DND-41 (cell line): ENCODE measurements at regions not wholly inside any gene's neighbourhood (a gene's known extent, or its start where the extent isn't known, plus 50 kb on each side); places are given as distances from the start of the nearest gene placed in this dataset.

Experiments used
- EZH2 ChIP-seq: IDR thresholded peaks from 3 replicates; pipeline ENCODE4 v1.6.1; 2012; ENCODE audit warnings: borderline replicate concordance, low read depth, mild to moderate bottlenecking, moderate library complexity, low read length, inconsistent platforms; ENCODE audit not compliant: severe bottlenecking
- TF ChIP-seq, protein P1 (sequence below): IDR thresholded peaks from 2 replicates; pipeline ENCODE4 v1.5.1; 2012; ENCODE audit warnings: borderline replicate concordance, low read length, moderate library complexity, mild to moderate bottlenecking; ENCODE audit not compliant: poor library complexity, severe bottlenecking; ENCODE audit errors: extremely low read depth

DNA sequence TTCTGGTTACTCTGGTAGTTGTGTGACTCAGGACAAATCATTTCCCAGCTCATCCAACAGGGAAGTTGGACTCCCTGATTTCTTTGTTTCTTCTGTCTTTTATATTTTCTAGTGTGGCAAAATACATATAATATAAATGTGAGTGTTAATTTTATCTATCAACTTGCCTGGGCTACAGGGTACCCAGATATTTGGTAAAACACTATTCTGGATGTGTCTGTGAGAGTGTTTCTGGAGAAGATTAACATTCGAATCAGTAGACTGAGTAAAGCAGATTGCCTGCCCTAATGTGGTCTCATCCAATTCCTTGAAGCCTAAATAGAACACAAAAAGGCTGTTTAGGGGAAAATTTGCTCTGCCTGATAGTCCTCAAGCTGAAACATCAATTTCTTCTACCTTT, 91.1 kb upstream of the EPCAM start:
- TF ChIP-seq, protein P1, sequence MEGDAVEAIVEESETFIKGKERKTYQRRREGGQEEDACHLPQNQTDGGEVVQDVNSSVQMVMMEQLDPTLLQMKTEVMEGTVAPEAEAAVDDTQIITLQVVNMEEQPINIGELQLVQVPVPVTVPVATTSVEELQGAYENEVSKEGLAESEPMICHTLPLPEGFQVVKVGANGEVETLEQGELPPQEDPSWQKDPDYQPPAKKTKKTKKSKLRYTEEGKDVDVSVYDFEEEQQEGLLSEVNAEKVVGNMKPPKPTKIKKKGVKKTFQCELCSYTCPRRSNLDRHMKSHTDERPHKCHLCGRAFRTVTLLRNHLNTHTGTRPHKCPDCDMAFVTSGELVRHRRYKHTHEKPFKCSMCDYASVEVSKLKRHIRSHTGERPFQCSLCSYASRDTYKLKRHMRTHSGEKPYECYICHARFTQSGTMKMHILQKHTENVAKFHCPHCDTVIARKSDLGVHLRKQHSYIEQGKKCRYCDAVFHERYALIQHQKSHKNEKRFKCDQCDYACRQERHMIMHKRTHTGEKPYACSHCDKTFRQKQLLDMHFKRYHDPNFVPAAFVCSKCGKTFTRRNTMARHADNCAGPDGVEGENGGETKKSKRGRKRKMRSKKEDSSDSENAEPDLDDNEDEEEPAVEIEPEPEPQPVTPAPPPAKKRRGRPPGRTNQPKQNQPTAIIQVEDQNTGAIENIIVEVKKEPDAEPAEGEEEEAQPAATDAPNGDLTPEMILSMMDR: no peak
- no peak for TF ChIP-seq EZH2
